NCI-H187 (cell line): ENCODE measurements at regions not wholly inside any gene's neighbourhood (a gene's known extent, or its start where the extent isn't known, plus 50 kb on each side); places are given as distances from the start of the nearest gene placed in this dataset.
"Not testable (repeated sequence)": the region's sequence is repeated elsewhere in the genome, so short reads cannot be mapped to it uniquely, and the experiment has no call there.

ENCODE experiments used
- DNase-seq, 2 experiments: peaks; one replicate each; lab custom pipeline; 2025; lab: John Stamatoyannopoulos, UW

DNA sequence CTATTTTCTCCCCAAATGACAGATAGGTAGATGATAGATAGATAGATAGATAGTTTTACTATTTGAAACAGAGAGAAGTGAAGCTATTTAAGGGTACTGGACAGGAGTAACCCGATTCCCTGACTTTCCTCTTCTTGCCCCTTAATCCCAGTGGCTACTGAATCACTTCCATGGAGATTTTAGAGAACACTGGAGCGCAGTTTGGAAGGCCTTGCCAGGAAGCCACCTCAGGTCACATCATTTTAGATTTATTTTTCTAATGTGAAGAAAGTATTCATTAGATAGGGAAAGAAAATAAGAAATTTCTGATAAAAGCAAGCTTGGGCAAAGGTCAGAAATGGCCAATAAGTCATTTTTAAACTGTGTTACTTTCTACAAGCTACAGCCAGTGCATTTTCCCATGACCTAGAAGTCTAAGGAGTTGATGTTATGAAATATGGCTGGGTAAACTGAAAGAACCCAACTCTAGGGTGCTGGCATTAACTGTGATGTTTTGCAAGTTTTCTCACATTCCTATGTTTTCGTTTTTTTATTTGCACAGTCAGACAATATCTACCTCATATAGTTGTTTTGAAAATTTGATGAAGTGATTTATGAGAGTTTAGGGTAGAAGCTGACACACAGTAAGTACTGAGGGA, 544.7 kb upstream of the PTGER4 start:
- no peak for DNase-seq

DNA sequence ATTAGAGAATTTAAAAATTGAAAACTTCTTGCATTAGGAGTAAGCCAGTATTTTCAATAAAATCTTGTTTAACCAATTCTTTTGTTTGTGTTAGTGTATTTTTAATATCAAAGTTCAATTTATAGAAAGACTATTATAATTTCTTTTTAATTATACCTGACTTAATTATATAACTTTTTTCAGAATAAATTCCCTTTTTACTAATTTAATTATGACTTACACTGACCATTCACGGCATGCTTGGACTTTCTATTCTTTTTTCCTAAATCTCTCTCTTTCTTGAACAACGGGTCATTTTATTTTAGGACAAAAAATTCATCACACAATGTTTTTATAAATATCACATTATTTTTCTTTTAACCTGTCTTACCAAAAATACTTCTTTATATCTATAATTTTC, 555.3 kb upstream of the PTGER4 start:
- no peak for DNase-seq

- no peak for DNase-seq
Observed at GRCh38 chr5:40121236-40121635, 558.5 kb upstream of the PTGER4 start.

DNA sequence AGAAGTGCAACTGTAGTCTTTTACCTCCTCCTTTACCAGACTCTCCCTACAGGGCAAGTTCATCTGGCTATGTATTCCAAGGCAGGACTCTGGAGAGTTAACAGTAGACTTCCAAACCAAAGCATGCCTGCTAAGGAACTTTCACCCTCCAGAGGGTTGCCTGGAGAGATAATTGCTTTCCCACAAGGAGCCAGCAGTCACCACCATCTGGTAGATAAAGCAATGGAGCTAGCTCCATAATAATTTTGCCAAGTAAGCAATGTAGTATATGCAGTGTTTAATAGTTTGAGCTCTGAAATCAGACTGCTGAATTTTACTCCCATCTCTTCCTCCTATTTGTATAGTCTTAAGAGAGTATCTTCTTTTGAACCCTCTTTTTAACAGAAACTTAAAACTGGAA, 566.8 kb upstream of the PTGER4 start:
- DNase-seq = no peak

DNA sequence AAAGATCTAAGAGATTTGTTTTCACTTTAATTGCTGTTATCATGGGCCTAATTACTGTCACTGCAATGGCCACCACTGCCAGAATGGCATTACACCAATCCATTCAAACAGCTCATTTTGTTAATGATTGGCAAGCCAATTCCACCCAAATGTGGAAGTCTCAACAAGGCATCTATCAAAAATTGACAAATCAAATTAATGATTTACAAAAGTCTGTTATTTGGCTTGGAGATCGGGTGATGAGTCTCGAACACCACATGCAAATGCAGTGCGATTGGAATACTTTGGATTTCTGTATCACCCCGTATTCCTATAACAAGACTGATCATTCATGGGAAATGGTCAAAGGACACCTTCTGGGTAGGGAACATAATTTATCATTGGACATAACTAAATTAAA, 568.7 kb upstream of the PTGER4 start:
- not testable (repeated sequence) for DNase-seq

- not testable (repeated sequence) for DNase-seq
Observed at GRCh38 chr5:40108764-40109390, 570.8 kb upstream of the PTGER4 start.

GRCh38 chr5:40107786-40108185, 571.9 kb upstream of the PTGER4 start:
- DNase-seq = not testable (repeated sequence)

GRCh38 chr5:40106847-40107246, 572.9 kb upstream of the PTGER4 start:
- no peak for DNase-seq

DNA sequence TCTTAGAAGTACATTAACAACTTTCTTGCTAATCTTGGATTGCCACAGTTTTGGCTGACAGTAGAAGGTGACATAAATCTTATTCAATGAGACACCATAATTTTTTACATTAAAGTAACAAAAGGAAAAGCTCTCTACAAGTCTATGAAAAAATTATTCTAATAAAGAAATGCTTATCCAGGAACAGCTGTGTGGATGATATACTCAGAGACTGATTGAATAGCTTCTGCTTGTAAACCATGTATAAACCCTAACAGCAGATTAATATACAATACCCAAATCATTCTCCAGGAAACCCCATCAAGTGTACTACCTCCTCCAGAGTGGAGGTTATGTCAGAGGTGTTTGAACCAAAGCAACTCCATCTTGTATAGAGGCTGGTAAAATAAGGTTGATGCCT, 581.4 kb upstream of the PTGER4 start:
- DNase-seq = no peak

- no peak for DNase-seq
Observed at GRCh38 chr5:40093550-40093949, 586.2 kb upstream of the PTGER4 start.

DNA sequence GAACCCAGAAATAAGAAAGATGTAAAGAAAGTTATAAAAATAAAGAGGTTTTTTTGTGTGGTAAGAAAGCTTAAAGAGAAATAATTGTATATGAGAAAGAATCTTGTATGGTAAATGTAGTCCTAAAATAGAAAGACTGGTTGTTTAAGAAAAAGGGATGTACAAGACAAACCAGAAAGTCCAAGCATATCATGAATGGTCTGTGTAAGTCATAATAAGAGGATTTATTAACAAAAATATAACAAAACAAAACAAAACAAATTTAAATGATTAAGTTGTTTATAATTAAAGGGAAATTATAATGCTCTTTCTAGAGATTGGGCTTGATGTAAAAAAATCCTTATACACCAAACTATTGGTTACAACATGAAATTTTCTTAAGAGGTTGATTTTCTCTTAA, 590.4 kb upstream of the PTGER4 start:
- no peak for DNase-seq

GRCh38 chr5:40084614-40085013, 595.1 kb upstream of the PTGER4 start:
- no peak for DNase-seq

GRCh38 chr5:40082313-40082712, 597.4 kb upstream of the PTGER4 start:
- no peak for DNase-seq

- no peak for DNase-seq
Observed at GRCh38 chr5:40080191-40080590, 599.5 kb upstream of the PTGER4 start.

DNA sequence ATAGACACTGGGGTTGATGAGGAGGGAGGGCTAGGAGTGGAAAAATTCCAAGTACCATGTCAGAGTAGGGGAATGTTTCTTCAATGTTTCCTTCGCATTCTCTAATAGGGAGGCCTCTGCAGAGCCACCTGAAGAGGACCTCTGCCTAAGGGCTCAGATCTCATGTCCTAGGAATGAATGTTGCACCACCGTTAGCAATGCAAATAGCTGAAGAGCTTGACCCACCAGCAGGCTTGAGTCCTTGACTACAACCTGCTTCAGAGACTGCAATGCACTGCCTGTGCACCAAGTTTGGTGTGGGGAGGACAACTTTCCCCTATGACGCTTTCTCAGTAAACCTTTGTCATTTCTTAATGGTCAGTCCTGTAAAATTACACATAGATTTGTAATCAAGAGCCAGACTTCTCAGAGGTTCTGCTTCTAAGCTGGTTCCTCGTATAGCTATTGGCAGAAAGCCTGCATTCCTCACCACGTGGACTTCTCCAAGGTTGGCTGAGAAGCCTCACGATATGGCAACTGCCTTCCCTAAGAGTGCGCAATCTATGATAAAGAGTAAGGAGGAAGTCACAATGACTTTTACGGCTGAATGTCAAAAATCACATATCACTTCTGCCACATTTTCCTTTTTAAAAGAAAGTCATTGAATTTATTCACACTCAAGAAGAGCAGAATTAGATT, 600.7 kb upstream of the PTGER4 start:
- DNase-seq = no peak

- DNase-seq = no peak
Observed at GRCh38 chr5:40074826-40075225, 604.9 kb upstream of the PTGER4 start.

GRCh38 chr5:40073927-40074326, 605.8 kb upstream of the PTGER4 start:
- DNase-seq = no peak

DNA sequence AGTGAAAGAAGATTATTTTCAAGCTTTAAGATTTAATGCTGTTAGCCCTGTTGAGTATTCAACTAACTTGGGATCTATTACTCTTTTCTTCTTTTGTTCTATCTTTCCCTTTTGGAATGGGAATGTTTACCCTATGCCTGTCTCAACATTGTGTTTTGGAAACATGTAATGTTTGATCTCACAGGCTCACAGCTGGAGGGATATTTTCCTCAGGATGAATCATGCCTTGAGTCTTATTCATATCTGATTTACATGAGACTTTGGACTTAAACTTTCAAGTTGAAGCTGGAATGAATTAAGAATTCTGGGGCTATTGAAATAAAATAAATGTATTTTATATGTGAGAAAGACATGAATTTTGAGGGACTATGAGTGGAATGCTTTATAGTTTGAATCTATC, 607.8 kb upstream of the PTGER4 start:
- DNase-seq = no peak

- no peak for DNase-seq
Observed at GRCh38 chr5:40066616-40067015, 613.1 kb upstream of the PTGER4 start.

DNA sequence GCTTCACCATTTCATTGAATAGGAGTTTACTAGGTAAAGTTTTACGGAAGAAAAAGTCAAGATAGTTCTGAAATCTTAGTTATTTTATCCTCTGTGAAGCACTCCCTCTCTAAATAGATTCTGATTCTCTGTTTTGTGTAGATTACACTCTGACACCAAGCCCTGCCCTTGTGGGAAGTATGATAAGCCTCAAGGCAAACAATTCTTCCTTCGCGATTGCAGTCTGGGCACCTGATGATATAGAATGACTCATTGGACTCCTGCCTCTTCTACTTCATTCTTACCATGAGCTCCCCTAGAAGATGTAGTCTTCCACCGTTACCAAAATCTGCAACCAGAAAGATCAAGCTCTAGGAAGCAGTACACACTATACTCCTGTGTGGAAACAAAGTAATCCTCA, 626.9 kb upstream of the PTGER4 start:
- DNase-seq = no peak

DNA sequence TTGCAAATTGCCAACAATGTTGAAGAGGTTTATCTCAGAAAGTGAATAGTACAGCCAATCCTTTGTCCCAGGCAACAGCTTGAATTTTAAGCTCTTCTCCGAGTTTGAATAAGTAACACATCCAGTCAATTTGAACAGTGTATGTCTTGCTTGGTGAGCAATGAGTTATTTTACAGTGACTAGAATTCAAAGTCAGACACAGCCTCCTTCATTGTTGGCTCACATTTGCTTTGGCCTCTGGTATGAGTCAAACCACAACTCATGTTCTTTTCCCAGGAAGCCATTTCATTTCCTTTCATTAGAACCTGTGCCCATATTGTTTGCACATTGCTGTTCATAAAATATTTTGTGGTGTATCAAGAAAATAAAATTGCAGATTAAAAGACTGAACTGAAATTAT, 622.0 kb upstream of the DAB2 start:
- DNase-seq = no peak

- no peak for DNase-seq
Observed at GRCh38 chr5:40045429-40045828, 620.6 kb upstream of the DAB2 start.

- no peak for DNase-seq
Observed at GRCh38 chr5:40043916-40044315, 619.1 kb upstream of the DAB2 start.

DNA sequence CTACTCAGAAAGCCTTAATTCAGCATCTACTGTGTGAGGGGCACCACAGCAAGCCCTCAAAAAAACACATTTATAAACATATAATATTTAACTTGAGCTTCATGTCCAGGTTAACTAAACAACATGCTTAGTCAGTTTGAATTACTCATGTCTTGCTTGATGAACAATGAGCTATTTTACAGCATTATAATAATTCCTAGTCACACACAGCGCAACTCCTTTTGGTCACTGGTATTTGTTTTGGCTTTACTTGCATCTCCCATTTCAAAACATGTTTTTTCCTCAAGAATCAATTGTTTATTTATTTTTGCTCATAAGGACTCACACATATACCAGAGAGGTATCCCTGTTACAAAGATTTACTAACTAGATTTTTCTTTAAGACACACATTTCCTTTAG, 616.7 kb upstream of the DAB2 start:
- no peak for DNase-seq
